H9 (cell line): ENCODE measurements at regions not wholly inside any gene's neighbourhood (a gene's known extent, or its start where the extent isn't known, plus 50 kb on each side); places are given as distances from the start of the nearest gene placed in this dataset.

Experiments
- DNase-seq: peaks from one replicate; pipeline ENCODE4 v3.0.0-alpha.2; 2017
- H2AFZ ChIP-seq: one replicate; pipeline ENCODE4 v1.6.1; 2013; ENCODE audit warnings: mild to moderate bottlenecking, low read length, control low read depth, moderate library complexity
- H2AK5ac ChIP-seq: 2 replicates; pipeline ENCODE4 v1.6.1; 2013; ENCODE audit warnings: low read length, control low read depth, mixed read lengths; ENCODE audit not compliant: insufficient read length
- H2BK120ac ChIP-seq: one replicate; pipeline ENCODE4 v1.6.1; 2013; ENCODE audit warnings: low read depth, mild to moderate bottlenecking, low read length, control low read depth, inconsistent platforms; ENCODE audit not compliant: poor library complexity, severe bottlenecking
- H2BK12ac ChIP-seq: 2 replicates; pipeline ENCODE4 v1.6.1; 2013; ENCODE audit warnings: low read length, control low read depth, mixed read lengths, low read depth; ENCODE audit not compliant: insufficient read length
- H2BK15ac ChIP-seq: 2 replicates; pipeline ENCODE4 v1.6.1; 2013; ENCODE audit warnings: low read depth, low read length, control low read depth
- H2BK20ac ChIP-seq: one replicate; pipeline ENCODE4 v1.6.1; 2013; ENCODE audit warnings: low read depth, mild to moderate bottlenecking, low read length, control low read depth, inconsistent platforms; ENCODE audit not compliant: poor library complexity, severe bottlenecking
- H2BK5ac ChIP-seq: 2 replicates; pipeline ENCODE4 v1.6.1; 2013; ENCODE audit warnings: low read length, control low read depth, mixed read lengths; ENCODE audit not compliant: insufficient read length
- H3K14ac ChIP-seq: 2 replicates; pipeline ENCODE4 v1.6.1; 2013; ENCODE audit warnings: low read length, control low read depth; ENCODE audit not compliant: insufficient read depth
- H3K18ac ChIP-seq: 2 replicates; pipeline ENCODE4 v1.6.1; 2013; ENCODE audit warnings: low read depth, mild to moderate bottlenecking, mixed read lengths, low read length, control low read depth; ENCODE audit not compliant: insufficient read length
- H3K23ac ChIP-seq: 2 replicates; pipeline ENCODE4 v1.6.1; 2013; ENCODE audit warnings: low read length, control low read depth, mixed read lengths, low read depth; ENCODE audit not compliant: insufficient read length
- H3K23me2 ChIP-seq: 2 replicates; pipeline ENCODE4 v1.6.1; 2013; ENCODE audit warnings: low read depth, mild to moderate bottlenecking, mixed read lengths, low read length, control low read depth; ENCODE audit not compliant: insufficient read length, poor library complexity, severe bottlenecking
- H3K27ac ChIP-seq: 2 replicates; pipeline ENCODE4 v1.5.1; 2013; ENCODE audit warnings: low read length, control low read depth, mixed read lengths, low read depth; ENCODE audit not compliant: insufficient read length
- H3K27me3 ChIP-seq: 2 replicates; pipeline ENCODE4 v1.6.1; 2013; ENCODE audit warnings: low read length, control low read depth, inconsistent platforms; ENCODE audit not compliant: insufficient read depth
- H3K4ac ChIP-seq: 2 replicates; pipeline ENCODE4 v1.6.1; 2013; ENCODE audit warnings: low read depth, mild to moderate bottlenecking, control low read depth, inconsistent platforms, low read length, moderate library complexity
- H3K4me1 ChIP-seq: 2 replicates; pipeline ENCODE4 v1.6.1; 2013; ENCODE audit warnings: low read length, control low read depth, inconsistent platforms; ENCODE audit not compliant: insufficient read depth
- H3K4me2 ChIP-seq: 2 replicates; pipeline ENCODE4 v1.6.1; 2013; ENCODE audit warnings: low read length, control low read depth, mixed read lengths; ENCODE audit not compliant: insufficient read length, insufficient read depth
- H3K56ac ChIP-seq: 2 replicates; pipeline ENCODE4 v1.6.1; 2013; ENCODE audit warnings: low read depth, mild to moderate bottlenecking, mixed read lengths, low read length, control low read depth; ENCODE audit not compliant: insufficient read length
- H3K79me1 ChIP-seq: 2 replicates; pipeline ENCODE4 v1.6.1; 2013; ENCODE audit warnings: low read depth, mild to moderate bottlenecking, moderate library complexity, low read length, control low read depth, inconsistent platforms; ENCODE audit not compliant: insufficient read depth, poor library complexity, severe bottlenecking
- H3K79me2 ChIP-seq: 2 replicates; pipeline ENCODE4 v1.6.1; 2013; ENCODE audit warnings: low read length, control low read depth, inconsistent platforms; ENCODE audit not compliant: insufficient read depth
- H3K9ac ChIP-seq: 2 replicates; pipeline ENCODE4 v1.6.1; 2013; ENCODE audit warnings: low read length, control low read depth, mixed read lengths; ENCODE audit not compliant: insufficient read length; ENCODE audit errors: extremely low read depth
- H3K9me3 ChIP-seq: one replicate; pipeline ENCODE4 v1.6.1; 2013; ENCODE audit warnings: low read depth, low read length, inconsistent platforms; ENCODE audit not compliant: control insufficient read depth
- H3T11ph ChIP-seq: one replicate; pipeline ENCODE4 v1.6.1; 2013; ENCODE audit warnings: mild to moderate bottlenecking, low read length, control low read depth, inconsistent platforms
- H4K20me1 ChIP-seq: one replicate; pipeline ENCODE4 v1.6.1; 2013; ENCODE audit not compliant: control insufficient read depth, insufficient read length, insufficient read depth
- H4K5ac ChIP-seq: 2 replicates; pipeline ENCODE4 v1.6.1; 2013; ENCODE audit warnings: low read depth, mild to moderate bottlenecking, mixed read lengths, low read length, control low read depth; ENCODE audit not compliant: insufficient read length
- H4K8ac ChIP-seq: replicated peaks from 2 replicates; pipeline ENCODE4 v1.6.1; 2013; ENCODE audit warnings: low read length, control low read depth, mixed read lengths, low read depth; ENCODE audit not compliant: insufficient read length
- H4K91ac ChIP-seq: 2 replicates; pipeline ENCODE4 v1.6.1; 2013; ENCODE audit warnings: low read depth, mild to moderate bottlenecking, moderate library complexity, mixed read lengths, low read length, control low read depth; ENCODE audit not compliant: insufficient read length
- H3K27ac Mint-ChIP-seq, 3 experiments: 2 replicates in 2 of 3; 3 replicates in 1 of 3; pipeline ENCODE4 v1.8.0; 2020 to 2021; ENCODE audit warnings: mixed read lengths in 3 of 3, mild to moderate bottlenecking in 1 of 3, moderate library complexity in 1 of 3
- H3K27me3 Mint-ChIP-seq: 2 replicates; pipeline ENCODE4 v1.8.0; 2021; ENCODE audit warnings: low read depth, mild to moderate bottlenecking, moderate library complexity, mixed read lengths
- H3K36me3 Mint-ChIP-seq, 3 experiments: 2 replicates in 2 of 3; 3 replicates in 1 of 3; pipeline ENCODE4 v1.8.0; 2020 to 2021; ENCODE audit warnings: low read depth in 3 of 3, mixed read lengths in 3 of 3; ENCODE audit not compliant: insufficient read depth in 1 of 3
- H3K4me1 Mint-ChIP-seq, 2 experiments: 2 replicates each; pipeline ENCODE4 v1.8.0; 2020; ENCODE audit warnings: mixed read lengths in 2 of 2
- H3K4me3 Mint-ChIP-seq, 2 experiments: 2 replicates in 1 of 2; 3 replicates in 1 of 2; pipeline ENCODE4 v1.8.0; 2020 to 2021; ENCODE audit warnings: mild to moderate bottlenecking in 2 of 2, mixed read lengths in 2 of 2, moderate library complexity in 1 of 2
- H3K9me3 Mint-ChIP-seq, 2 experiments: 2 replicates in 1 of 2; 3 replicates in 1 of 2; pipeline ENCODE4 v1.8.0; 2020; ENCODE audit warnings: mild to moderate bottlenecking in 2 of 2, mixed read lengths in 2 of 2, moderate library complexity in 1 of 2
- WGBS: extraction: QIAGEN DNeasy Blood & Tissue Kit; methylation state at CpG from one replicate; pipeline ENCODE4 v1.1.7; 2013; ENCODE audit warnings: missing lambda C conversion rate, low lambda C conversion rate, mixed read lengths; ENCODE audit not compliant: insufficient read length; ENCODE audit errors: extremely low coverage; 5-methylcytosine and 5-hydroxymethylcytosine counted together
- TF ChIP-seq, protein P1 (sequence below): fragments of 200-600 bp; sonication (generic); conservative IDR thresholded peaks from 3 replicates; pipeline ENCODE4 v1.8.0; 2021; ENCODE audit warnings: antibody characterized with exemption, mild to moderate bottlenecking

DNA sequence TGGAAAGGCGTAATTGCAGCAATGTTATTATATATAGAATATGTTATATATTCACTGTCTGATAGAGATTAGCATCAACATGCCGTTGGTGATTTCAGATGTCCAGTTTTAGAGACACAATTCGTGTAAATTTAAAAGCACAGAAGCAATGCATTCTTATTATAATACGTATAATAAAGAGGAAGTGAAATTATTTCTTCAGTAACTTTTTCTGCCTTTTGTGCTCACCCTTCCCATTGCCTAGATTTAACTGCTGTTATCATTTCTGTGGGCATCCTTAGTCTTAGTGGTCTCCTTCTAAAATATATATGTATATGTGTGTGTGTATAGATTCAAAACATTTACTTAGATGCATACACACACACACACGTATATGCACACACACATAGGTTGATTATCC is 592.5 kb upstream of the GOLIM4 start:
- H3K79me2 ChIP-seq = no peaks in the 10 kb centered on the region
- H2BK12ac ChIP-seq = no peak overlapping the region
- H3K4me1 ChIP-seq = no peaks in the 10 kb centered on the region; the same call in 1 of the 2 replicates
- H2AFZ ChIP-seq = no peak overlapping the region
- no peaks in the 10 kb centered on the region for H3K27me3 ChIP-seq
- H2BK20ac ChIP-seq = no peak overlapping the region
- H3K56ac ChIP-seq = no peak overlapping the region
- no peak overlapping the region for H3K27ac Mint-ChIP-seq
- no peak for DNase-seq
- no peak overlapping the region for H2BK120ac ChIP-seq
- H3K4me2 ChIP-seq = no peak overlapping the region
- H4K91ac ChIP-seq = no peak overlapping the region
- H3K4me1 Mint-ChIP-seq = peaks cover 4 to 5% of the 10 kb centered on the region in 2 experiments
- no CpG with 5 or more reads among the region's 5 CpGs for WGBS
- no peak overlapping the region for H3K23ac ChIP-seq
- H4K8ac ChIP-seq = no peak overlapping the region
- no peak overlapping the region for H2BK5ac ChIP-seq
- H2BK15ac ChIP-seq = no peak overlapping the region
- H3K27me3 Mint-ChIP-seq = no peaks in the 10 kb centered on the region
- H4K20me1 ChIP-seq = no peaks in the 10 kb centered on the region
- no peak overlapping the region for H3K4ac ChIP-seq
- H3K9me3 Mint-ChIP-seq = peaks cover 0 to under 1% of the 10 kb centered on the region in 2 experiments; a peak in 1 of 5 replicates
- no peak overlapping the region for H3K14ac ChIP-seq
- H3K79me1 ChIP-seq = no peaks in the 10 kb centered on the region
- no peaks in the 10 kb centered on the region for H3K36me3 Mint-ChIP-seq
- no peak overlapping the region for H4K5ac ChIP-seq
- TF ChIP-seq, protein P1, sequence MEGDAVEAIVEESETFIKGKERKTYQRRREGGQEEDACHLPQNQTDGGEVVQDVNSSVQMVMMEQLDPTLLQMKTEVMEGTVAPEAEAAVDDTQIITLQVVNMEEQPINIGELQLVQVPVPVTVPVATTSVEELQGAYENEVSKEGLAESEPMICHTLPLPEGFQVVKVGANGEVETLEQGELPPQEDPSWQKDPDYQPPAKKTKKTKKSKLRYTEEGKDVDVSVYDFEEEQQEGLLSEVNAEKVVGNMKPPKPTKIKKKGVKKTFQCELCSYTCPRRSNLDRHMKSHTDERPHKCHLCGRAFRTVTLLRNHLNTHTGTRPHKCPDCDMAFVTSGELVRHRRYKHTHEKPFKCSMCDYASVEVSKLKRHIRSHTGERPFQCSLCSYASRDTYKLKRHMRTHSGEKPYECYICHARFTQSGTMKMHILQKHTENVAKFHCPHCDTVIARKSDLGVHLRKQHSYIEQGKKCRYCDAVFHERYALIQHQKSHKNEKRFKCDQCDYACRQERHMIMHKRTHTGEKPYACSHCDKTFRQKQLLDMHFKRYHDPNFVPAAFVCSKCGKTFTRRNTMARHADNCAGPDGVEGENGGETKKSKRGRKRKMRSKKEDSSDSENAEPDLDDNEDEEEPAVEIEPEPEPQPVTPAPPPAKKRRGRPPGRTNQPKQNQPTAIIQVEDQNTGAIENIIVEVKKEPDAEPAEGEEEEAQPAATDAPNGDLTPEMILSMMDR = no peak
- H3T11ph ChIP-seq = no peak overlapping the region
- H3K4me3 Mint-ChIP-seq = no peak overlapping the region
- H3K18ac ChIP-seq = no peak overlapping the region
- H2AK5ac ChIP-seq = no peak overlapping the region
- no peak overlapping the region for H3K9ac ChIP-seq
- no peaks in the 10 kb centered on the region for H3K9me3 ChIP-seq
- no peaks in the 10 kb centered on the region for H3K23me2 ChIP-seq
- no peak overlapping the region for H3K27ac ChIP-seq
